Kidney tubule cell (primary cell): ENCODE measurements at regions not wholly inside any gene's neighbourhood (a gene's known extent, or its start where the extent isn't known, plus 50 kb on each side); places are given as distances from the start of the nearest gene placed in this dataset.
"Not testable (repeated sequence)": the region's sequence is repeated elsewhere in the genome, so short reads cannot be mapped to it uniquely, and the experiment has no call there.

ENCODE experiments used
- DNase-seq: peaks from one replicate; pipeline ENCODE4 v3.0.0-alpha.2; 2018; ENCODE audit warnings: low spot score

DNA sequence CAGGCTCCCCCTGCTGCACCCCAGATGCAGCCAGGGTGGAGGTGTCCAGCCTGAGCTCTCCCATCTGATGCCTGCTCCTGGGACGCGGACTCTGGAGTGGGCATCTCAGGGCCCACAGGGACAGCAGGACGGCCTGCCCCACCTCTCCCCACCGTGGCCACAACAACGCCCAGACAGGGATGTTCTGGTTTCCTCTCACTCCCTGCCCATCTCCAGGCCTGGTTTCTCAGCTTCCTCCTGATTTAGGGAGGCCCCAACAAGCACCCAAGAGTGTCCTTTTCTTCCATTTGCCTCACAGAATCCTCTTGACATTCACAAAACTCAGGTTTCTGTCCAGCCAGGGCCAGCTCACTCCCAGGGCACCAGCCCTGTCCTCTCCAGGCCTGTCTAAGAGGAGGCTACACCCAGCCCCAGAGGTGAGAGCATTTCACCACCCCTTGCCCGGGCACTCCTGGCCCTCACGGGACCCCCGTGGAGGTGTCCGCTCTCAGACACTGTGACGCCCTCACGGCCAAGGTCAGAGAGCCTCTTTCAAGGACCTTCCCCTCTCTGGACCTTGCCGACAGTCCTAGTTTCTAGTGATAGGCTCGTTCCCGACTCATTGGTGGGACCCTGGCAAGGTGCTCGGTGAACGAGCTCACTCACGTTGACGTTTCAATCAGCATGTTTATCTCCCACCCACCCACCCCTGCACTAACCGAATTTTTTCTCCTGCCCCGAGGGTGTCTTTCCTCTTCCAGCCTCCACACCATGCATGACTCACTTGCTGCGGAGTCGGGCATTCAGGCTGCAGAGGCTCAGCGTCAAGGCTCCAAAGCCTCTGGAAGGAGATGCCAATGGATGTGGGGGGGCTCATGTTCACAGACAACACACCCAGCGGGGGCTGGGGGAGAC lies 62.0 kb upstream of the UNC5A start:
- no peak for DNase-seq

GRCh38 chr5:176748967-176749935 lies 61.1 kb upstream of the UNC5A start:
- peak; percentile 27 for DNase-seq

- no peak for DNase-seq
These were observed 60.2 kb upstream of the UNC5A start for GRCh38 chr5:176750144-176750543.

- DNase-seq = peak; percentile 85
These were observed 55.9 kb upstream of the UNC5A start for GRCh38 chr5:176754376-176754973.

GRCh38 chr5:176755593-176755992 lies 54.8 kb upstream of the UNC5A start:
- not testable (repeated sequence) for DNase-seq

GRCh38 chr5:176757569-176757968 lies 52.8 kb upstream of the UNC5A start:
- not testable (repeated sequence) for DNase-seq
